ENCODE measurements at regions not wholly inside any gene's neighbourhood (a gene's known extent, or its start where the extent isn't known, plus 50 kb on each side); places are given as distances from the start of the nearest gene placed in this dataset.

- no peak for TF ChIP-seq POLR2A (IDR thresholded peaks at IDR 0.05; ENCODE audit: low read length)
- no peak for TF ChIP-seq GATA1 (IDR thresholded peaks at IDR 0.05; ENCODE audit: low read depth, low read length)
These were observed 1672.4 kb upstream of the LRRTM1 start for GRCh38 chr2:81976998-81977397.
